ENCODE measurements at regions not wholly inside any gene's neighbourhood (a gene's known extent, or its start where the extent isn't known, plus 50 kb on each side); places are given as distances from the start of the nearest gene placed in this dataset.

DNA sequence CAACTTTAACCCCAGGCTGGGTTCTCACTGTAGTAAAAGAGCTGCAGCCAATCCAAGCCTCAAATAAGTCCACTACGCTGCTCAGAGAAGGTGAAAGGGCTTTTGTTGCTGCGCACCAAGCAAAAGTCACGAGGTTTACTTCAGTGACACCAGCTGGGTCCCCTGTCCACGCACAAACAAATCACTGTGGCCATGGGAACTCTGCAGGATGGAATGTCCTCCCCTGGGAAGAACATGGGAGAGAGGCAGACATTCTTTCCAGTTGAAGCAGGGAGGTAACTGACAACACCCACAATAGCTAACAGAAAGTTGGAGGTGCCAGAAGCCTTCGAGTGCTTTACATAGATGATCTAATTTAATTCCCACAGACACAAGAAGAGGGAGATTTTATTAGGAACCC is 181.9 kb downstream of the PMP22 start:
- no peaks in the 10 kb centered on the region for H3K4me1 ChIP-seq (ENCODE audit: control insufficient read depth in 2 of 2, insufficient read depth in 2 of 2, low read length in 2 of 2)
- no peak for DNase-seq (ENCODE audit: low read depth in 6 of 9, low spot score in 9 of 9)
- no peaks in the 10 kb centered on the region for H3K36me3 ChIP-seq (ENCODE audit: control insufficient read depth in 2 of 2, insufficient read depth in 2 of 2, low read length in 1 of 2)
- WGBS: 86% methylated on average over 5 of the region's 5 CpGs
- H3K9me3 ChIP-seq (ENCODE audit: control insufficient read depth in 2 of 2, insufficient read depth in 1 of 2, low read length in 1 of 2): no peaks in the 10 kb centered on the region
- no peak overlapping the region for H3K27ac ChIP-seq (ENCODE audit: low read depth in 1 of 2, low read length in 1 of 2)
- H3K4me3 ChIP-seq (ENCODE audit: low read length in 2 of 2): no peak overlapping the region
- no peaks in the 10 kb centered on the region for H3K27me3 ChIP-seq (ENCODE audit: control insufficient read depth in 2 of 2, insufficient read depth in 1 of 2, low read length in 1 of 2)

DNA sequence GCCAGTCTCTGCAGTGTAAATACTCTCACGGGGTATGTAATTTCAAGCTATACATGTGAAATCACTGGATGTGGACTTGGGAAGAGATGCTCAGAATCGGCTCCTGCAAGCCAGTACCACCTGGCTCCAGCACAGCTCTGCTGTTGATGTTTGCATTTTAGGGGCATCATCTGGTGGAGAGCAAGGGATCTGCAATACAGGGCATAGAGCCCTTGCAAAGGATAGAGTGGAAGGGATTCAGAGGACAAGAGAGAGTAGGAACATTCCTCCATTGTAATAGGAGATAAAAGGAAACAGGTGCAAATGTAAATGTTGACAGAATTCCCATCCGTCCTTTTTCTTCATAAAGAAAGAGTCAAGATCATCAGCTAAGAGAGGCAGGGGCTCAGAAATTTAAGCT is 184.1 kb downstream of the PMP22 start:
- Histone ChIP-seq H3K4me1 (ENCODE audit: control insufficient read depth in 2 of 2, insufficient read depth in 2 of 2, low read length in 2 of 2) (no peaks in the 10 kb centered on the region), H3K36me3 (ENCODE audit: control insufficient read depth in 2 of 2, insufficient read depth in 2 of 2, low read length in 1 of 2) (no peaks in the 10 kb centered on the region), H3K27me3 (ENCODE audit: control insufficient read depth in 2 of 2, insufficient read depth in 1 of 2, low read length in 1 of 2) (no peaks in the 10 kb centered on the region), H3K4me3 (ENCODE audit: low read length in 2 of 2) (no peak overlapping the region), H3K27ac (ENCODE audit: low read depth in 1 of 2, low read length in 1 of 2) (no peak overlapping the region), H3K9me3 (ENCODE audit: control insufficient read depth in 2 of 2, insufficient read depth in 1 of 2, low read length in 1 of 2) (no peaks in the 10 kb centered on the region)
- WGBS: 86% methylated on average over 3 of the region's 3 CpGs
- DNase-seq (ENCODE audit: low read depth in 6 of 9, low spot score in 9 of 9): no peak

DNA sequence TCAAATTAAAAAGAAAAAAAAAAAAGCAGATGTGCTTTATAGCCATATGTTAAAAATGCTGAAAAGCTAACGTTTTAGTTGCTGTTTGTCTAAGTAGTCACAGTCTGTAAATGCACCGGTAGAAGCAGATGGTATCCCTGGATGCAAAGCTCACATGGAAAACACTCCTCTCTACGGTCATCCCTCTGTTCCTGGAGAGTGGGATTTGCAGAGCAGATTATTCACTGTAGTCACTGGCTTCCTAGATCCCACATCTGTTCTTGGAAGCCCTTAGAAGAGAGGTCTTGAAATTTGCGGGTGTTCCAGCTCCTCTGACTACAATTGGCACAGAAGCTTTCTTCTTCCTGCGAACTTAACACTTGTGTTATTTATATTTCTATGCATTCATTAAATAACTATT is 186.6 kb downstream of the PMP22 start:
- H3K9me3 ChIP-seq (ENCODE audit: control insufficient read depth in 2 of 2, insufficient read depth in 1 of 2, low read length in 1 of 2): no peaks in the 10 kb centered on the region
- no peak overlapping the region for H3K4me3 ChIP-seq (ENCODE audit: low read length in 2 of 2)
- no peaks in the 10 kb centered on the region for H3K4me1 ChIP-seq (ENCODE audit: control insufficient read depth in 2 of 2, insufficient read depth in 2 of 2, low read length in 2 of 2)
- H3K27me3 ChIP-seq (ENCODE audit: control insufficient read depth in 2 of 2, insufficient read depth in 1 of 2, low read length in 1 of 2): no peaks in the 10 kb centered on the region
- 82% methylated on average over 5 of the region's 5 CpGs for WGBS
- DNase-seq (ENCODE audit: low read depth in 6 of 9, low spot score in 9 of 9): no peak
- H3K27ac ChIP-seq (ENCODE audit: low read depth in 1 of 2, low read length in 1 of 2): no peak overlapping the region
- no peaks in the 10 kb centered on the region for H3K36me3 ChIP-seq (ENCODE audit: control insufficient read depth in 2 of 2, insufficient read depth in 2 of 2, low read length in 1 of 2)

DNA sequence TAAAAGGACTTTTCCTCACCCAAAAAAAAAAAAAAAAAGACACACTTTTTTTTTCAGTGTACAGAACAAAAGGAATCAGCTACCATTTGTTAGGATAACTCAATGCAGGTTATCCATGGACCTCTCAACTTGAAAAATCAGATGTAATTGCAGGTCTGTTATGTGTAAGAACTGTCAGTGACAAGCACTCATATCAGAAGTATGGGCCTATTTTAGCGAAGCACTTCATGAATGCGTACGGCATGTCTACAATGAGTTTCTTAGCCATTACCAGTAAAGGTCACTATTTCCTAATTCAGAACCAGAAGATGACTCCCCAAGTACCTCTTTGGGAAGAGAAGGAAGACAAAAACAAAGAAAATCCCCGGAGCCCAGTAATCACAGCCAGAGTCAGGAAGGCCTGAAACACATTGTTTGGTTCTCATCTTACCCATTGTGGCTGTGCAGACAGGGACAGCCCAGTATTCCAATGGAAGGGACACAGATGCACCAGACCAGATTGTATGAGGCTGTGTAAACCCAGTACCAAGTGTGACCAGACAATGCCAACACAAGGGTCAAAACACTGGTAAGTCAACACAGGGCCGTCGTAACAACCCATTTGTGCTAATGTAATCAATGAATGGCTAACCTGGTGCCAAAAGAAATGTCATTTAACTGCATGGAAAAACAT is 188.0 kb downstream of the PMP22 start:
- WGBS: 90% methylated on average over 6 of the region's 6 CpGs
- no peak for DNase-seq (ENCODE audit: low read depth in 6 of 9, low spot score in 9 of 9)
- no peaks in the 10 kb centered on the region for H3K4me1 ChIP-seq (ENCODE audit: control insufficient read depth in 2 of 2, insufficient read depth in 2 of 2, low read length in 2 of 2)
- H3K36me3 ChIP-seq (ENCODE audit: control insufficient read depth in 2 of 2, insufficient read depth in 2 of 2, low read length in 1 of 2): no peaks in the 10 kb centered on the region
- no peaks in the 10 kb centered on the region for H3K9me3 ChIP-seq (ENCODE audit: control insufficient read depth in 2 of 2, insufficient read depth in 1 of 2, low read length in 1 of 2)
- H3K27ac ChIP-seq (ENCODE audit: low read depth in 1 of 2, low read length in 1 of 2): no peak overlapping the region
- no peak overlapping the region for H3K4me3 ChIP-seq (ENCODE audit: low read length in 2 of 2)
- no peaks in the 10 kb centered on the region for H3K27me3 ChIP-seq (ENCODE audit: control insufficient read depth in 2 of 2, insufficient read depth in 1 of 2, low read length in 1 of 2)

DNA sequence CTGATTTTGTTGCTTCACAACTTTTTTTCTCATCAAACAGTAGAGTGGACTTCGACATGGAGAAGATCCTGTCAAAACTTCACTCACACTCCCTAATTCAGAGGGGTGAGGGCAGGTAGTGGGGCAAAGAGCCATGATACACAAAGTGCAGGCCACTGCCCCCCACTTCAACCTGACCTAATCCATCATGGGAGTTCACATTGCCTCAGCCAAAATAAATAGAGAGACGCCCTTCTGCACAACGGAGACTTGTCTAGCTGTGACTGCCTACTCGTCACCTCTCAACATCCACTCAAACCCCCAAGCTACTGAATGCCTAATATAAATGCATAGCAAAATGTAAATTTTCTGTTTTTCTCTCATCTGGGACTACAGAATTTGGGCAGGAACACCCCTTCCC is 213.2 kb downstream of the PMP22 start:
- DNase-seq (ENCODE audit: low read depth in 6 of 9, low spot score in 9 of 9): no peak
- Histone ChIP-seq H3K9me3 (ENCODE audit: control insufficient read depth in 2 of 2, insufficient read depth in 1 of 2, low read length in 1 of 2) (no peaks in the 10 kb centered on the region), H3K4me3 (ENCODE audit: low read length in 2 of 2) (no peak overlapping the region), H3K27ac (ENCODE audit: low read depth in 1 of 2, low read length in 1 of 2) (no peak overlapping the region), H3K36me3 (ENCODE audit: control insufficient read depth in 2 of 2, insufficient read depth in 2 of 2, low read length in 1 of 2) (no peaks in the 10 kb centered on the region), H3K27me3 (ENCODE audit: control insufficient read depth in 2 of 2, insufficient read depth in 1 of 2, low read length in 1 of 2) (no peaks in the 10 kb centered on the region), H3K4me1 (ENCODE audit: control insufficient read depth in 2 of 2, insufficient read depth in 2 of 2, low read length in 2 of 2) (no peaks in the 10 kb centered on the region)
- WGBS: 94% methylated on average over 4 of the region's 4 CpGs

DNA sequence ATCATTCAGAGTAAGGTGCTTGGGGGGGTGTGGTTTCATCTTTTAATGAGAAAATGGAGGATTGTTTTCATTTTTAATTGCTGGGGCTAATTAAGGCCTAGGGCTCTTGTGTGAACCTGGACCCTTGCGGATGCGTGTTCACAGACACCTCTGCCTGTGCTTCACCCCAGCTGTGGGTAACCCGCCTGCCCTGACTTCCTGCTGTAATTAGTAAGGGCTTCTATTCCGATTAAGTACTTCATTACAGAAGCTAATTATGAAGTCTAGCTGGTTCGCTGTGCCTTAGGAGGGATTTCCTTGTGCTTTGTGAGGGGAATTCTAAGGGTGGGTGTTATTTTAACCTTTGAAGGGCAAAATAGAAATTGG is 215.3 kb downstream of the PMP22 start:
- no peaks in the 10 kb centered on the region for H3K27me3 ChIP-seq (ENCODE audit: control insufficient read depth in 2 of 2, insufficient read depth in 1 of 2, low read length in 1 of 2)
- DNase-seq (ENCODE audit: low read depth in 6 of 9, low spot score in 9 of 9): no peak
- 91% methylated on average over 5 of the region's 5 CpGs for WGBS

DNA sequence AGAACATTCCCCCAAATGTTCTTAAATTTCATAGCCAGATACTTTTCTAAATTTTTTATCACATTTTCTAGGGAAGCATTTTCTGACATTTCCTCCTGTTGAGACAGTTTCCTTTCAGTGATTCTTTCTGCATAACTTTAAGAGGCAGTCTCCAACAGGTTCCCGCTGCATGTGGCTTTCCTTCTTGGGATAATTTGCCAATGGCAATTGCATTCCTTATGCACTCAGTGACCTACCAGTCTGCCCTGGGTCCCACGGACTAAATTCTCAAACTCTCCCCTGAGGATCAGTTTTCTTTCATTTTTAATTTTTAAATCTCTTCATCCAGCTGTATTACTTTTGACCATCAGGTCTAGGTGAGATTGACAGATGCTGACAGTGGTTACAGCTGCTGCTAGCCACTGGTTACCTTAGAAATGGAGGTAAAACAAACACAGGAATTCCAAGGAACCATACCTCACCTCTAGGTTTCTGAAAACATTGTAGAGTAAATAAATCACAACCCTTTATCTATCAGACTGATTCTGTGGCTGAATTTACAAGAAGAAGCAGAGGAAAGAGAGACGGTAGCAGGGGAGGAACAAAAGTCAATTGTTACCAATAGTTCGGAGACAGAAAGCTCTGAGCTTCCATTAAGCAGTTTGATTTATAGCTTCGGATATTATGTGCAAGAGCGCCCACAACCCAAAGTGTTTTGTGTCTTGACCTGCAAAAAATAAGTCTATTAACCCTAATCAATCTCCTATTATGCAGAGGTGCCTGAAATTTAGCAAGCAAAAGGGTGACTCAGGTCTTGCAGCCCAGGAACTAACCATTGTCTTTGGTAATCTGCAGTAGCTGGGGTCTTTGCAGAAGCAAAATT is 216.0 kb downstream of the PMP22 start:
- Histone ChIP-seq H3K27ac (ENCODE audit: low read depth in 1 of 2, low read length in 1 of 2) (no peak overlapping the region), H3K27me3 (ENCODE audit: control insufficient read depth in 2 of 2, insufficient read depth in 1 of 2, low read length in 1 of 2) (no peaks in the 10 kb centered on the region), H3K4me1 (ENCODE audit: control insufficient read depth in 2 of 2, insufficient read depth in 2 of 2, low read length in 2 of 2) (no peaks in the 10 kb centered on the region), H3K9me3 (ENCODE audit: control insufficient read depth in 2 of 2, insufficient read depth in 1 of 2, low read length in 1 of 2) (no peaks in the 10 kb centered on the region), H3K4me3 (ENCODE audit: low read length in 2 of 2) (no peak overlapping the region), H3K36me3 (ENCODE audit: control insufficient read depth in 2 of 2, insufficient read depth in 2 of 2, low read length in 1 of 2) (no peaks in the 10 kb centered on the region)
- 45% methylated on average over 6 of the region's 6 CpGs for WGBS
- DNase-seq (ENCODE audit: low read depth in 6 of 9, low spot score in 9 of 9): no peak

More for the DNA sequence above, 215.3 kb downstream of the PMP22 start:
- H3K27ac ChIP-seq (ENCODE audit: low read depth in 1 of 2, low read length in 1 of 2): no peak overlapping the region
- no peak overlapping the region for H3K4me3 ChIP-seq (ENCODE audit: low read length in 2 of 2)
- no peaks in the 10 kb centered on the region for H3K4me1 ChIP-seq (ENCODE audit: control insufficient read depth in 2 of 2, insufficient read depth in 2 of 2, low read length in 2 of 2)
- H3K36me3 ChIP-seq (ENCODE audit: control insufficient read depth in 2 of 2, insufficient read depth in 2 of 2, low read length in 1 of 2): no peaks in the 10 kb centered on the region
- no peaks in the 10 kb centered on the region for H3K9me3 ChIP-seq (ENCODE audit: control insufficient read depth in 2 of 2, insufficient read depth in 1 of 2, low read length in 1 of 2)

DNA sequence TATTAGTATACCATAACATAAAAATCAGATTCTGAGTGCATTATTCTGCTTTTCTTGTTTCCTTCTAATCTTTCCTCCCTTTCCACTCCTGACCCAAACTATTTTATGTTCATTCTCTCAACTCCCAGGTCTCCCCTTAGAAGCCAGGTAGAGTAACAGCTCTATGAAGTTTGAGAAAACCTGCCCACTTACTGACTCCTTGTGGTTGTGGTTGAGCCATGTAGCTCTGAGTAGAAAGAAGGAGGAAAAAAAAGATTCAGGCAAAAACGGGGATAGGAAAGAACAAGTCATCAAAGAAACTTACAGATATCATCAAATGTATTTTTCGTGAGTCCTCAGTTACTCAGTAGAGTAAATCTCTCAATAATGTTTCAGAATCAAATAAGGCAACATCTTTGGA is 216.7 kb downstream of the PMP22 start:
- Histone ChIP-seq H3K9me3 (ENCODE audit: control insufficient read depth in 2 of 2, insufficient read depth in 1 of 2, low read length in 1 of 2) (no peaks in the 10 kb centered on the region), H3K27ac (ENCODE audit: low read depth in 1 of 2, low read length in 1 of 2) (no peak overlapping the region), H3K27me3 (ENCODE audit: control insufficient read depth in 2 of 2, insufficient read depth in 1 of 2, low read length in 1 of 2) (no peaks in the 10 kb centered on the region), H3K4me1 (ENCODE audit: control insufficient read depth in 2 of 2, insufficient read depth in 2 of 2, low read length in 2 of 2) (no peaks in the 10 kb centered on the region), H3K36me3 (ENCODE audit: control insufficient read depth in 2 of 2, insufficient read depth in 2 of 2, low read length in 1 of 2) (no peaks in the 10 kb centered on the region), H3K4me3 (ENCODE audit: low read length in 2 of 2) (no peak overlapping the region)
- DNase-seq (ENCODE audit: low read depth in 6 of 9, low spot score in 9 of 9): no peak
- 57% methylated on average over 2 of the region's 2 CpGs for WGBS

DNA sequence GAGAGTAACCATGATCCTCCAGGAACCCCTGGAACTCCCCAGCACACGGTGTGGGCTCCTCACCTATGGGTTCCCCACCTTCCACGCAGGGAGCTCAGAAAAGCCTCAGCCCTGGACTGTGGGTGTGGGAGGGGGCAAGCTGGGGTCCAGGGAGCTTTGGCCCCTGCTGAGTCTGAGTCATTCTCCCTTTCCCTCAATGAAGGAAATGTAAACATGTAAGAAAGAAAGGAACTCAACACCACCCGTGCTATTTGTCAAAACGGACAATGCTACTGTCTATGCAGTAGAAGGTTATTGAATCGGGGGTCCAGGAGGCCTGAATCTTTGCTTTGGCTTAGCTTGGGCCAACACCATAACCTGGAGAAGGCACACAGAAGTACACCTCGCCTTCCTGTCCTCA is 222.8 kb downstream of the PMP22 start:
- H3K36me3 ChIP-seq (ENCODE audit: control insufficient read depth in 2 of 2, insufficient read depth in 2 of 2, low read length in 1 of 2): no peaks in the 10 kb centered on the region
- H3K27me3 ChIP-seq (ENCODE audit: control insufficient read depth in 2 of 2, insufficient read depth in 1 of 2, low read length in 1 of 2): no peaks in the 10 kb centered on the region
- 78% methylated on average over 6 of the region's 6 CpGs for WGBS
- H3K4me3 ChIP-seq (ENCODE audit: low read length in 2 of 2): no peak overlapping the region
- no peaks in the 10 kb centered on the region for H3K4me1 ChIP-seq (ENCODE audit: control insufficient read depth in 2 of 2, insufficient read depth in 2 of 2, low read length in 2 of 2)
- no peak for DNase-seq (ENCODE audit: low read depth in 6 of 9, low spot score in 9 of 9)
- no peaks in the 10 kb centered on the region for H3K9me3 ChIP-seq (ENCODE audit: control insufficient read depth in 2 of 2, insufficient read depth in 1 of 2, low read length in 1 of 2)
- no peak overlapping the region for H3K27ac ChIP-seq (ENCODE audit: low read depth in 1 of 2, low read length in 1 of 2)

All from thymus (tissue), 11 donors.